ENCODE measurements at regions not wholly inside any gene's neighbourhood (a gene's known extent, or its start where the extent isn't known, plus 50 kb on each side); places are given as distances from the start of the nearest gene placed in this dataset.

GRCh38 chr9:81083067-81083466 is 606.3 kb downstream of the TLE1 start:
- no peaks in the 10 kb centered on the region for H3K79me2 ChIP-seq (ENCODE audit: control insufficient read depth, insufficient read depth, low read length)
- WGBS (ENCODE audit: insufficient coverage, insufficient replicate concordance, low lambda C conversion rate, missing lambda C conversion rate): 50% methylated on average over 4 of the region's 4 CpGs
- no peaks in the 10 kb centered on the region for H3K27me3 ChIP-seq (replicated peaks in 1 of 2; ENCODE audit: control insufficient read depth in 2 of 2, insufficient read depth in 2 of 2, low read length in 1 of 2)
- in situ Hi-C loops (cut with MboI) (no loop called here), intact Hi-C loops (cut with micrococcal nuclease; ENCODE audit: unreplicated experiment) (no loop called here)
- no peak overlapping the region for H3K9ac ChIP-seq (ENCODE audit: control insufficient read depth, insufficient read depth, low read length)
- H4K20me1 ChIP-seq (ENCODE audit: control insufficient read depth, insufficient read depth): no peaks in the 10 kb centered on the region
- CTCF ChIA-PET: no interaction called here
- H3K27ac ChIP-seq (ENCODE audit: control insufficient read depth, insufficient read depth): no peak overlapping the region
- no peak overlapping the region for H2AFZ ChIP-seq (ENCODE audit: control insufficient read depth, low read depth, low read length)
- H3K4me2 ChIP-seq (ENCODE audit: control insufficient read depth, insufficient read depth): no peak overlapping the region
- BruUV-seq (replicated peaks): no TSS peak
- RAD21 ChIA-PET (ENCODE audit: unreplicated experiment): no interaction called here
- SMC1A ChIA-PET (ENCODE audit: uncharacterized antibody, unreplicated experiment): no interaction called here
- POLR2A ChIA-PET: no interaction called here
- TF ChIP-seq POLR2AphosphoS5 (IDR thresholded peaks at IDR 0.05; ENCODE audit: low read length) (no peak), MEF2B (IDR thresholded peaks at IDR 0.05; ENCODE audit: partially characterized antibody, poor library complexity, severe bottlenecking) (no peak), YY1 (IDR thresholded peaks at IDR 0.05; ENCODE audit: low read depth, low read length) (no peak), ATF7 (IDR thresholded peaks at IDR 0.05; ENCODE audit: low read depth) (no peak), HCFC1 (IDR thresholded peaks at IDR 0.05; ENCODE audit: low read length) (no peak)
- ATAC-seq (no peak), DNase-seq (ENCODE audit: low read depth, low spot score) (no peak), FAIRE-seq (no peak)
- no peaks in the 10 kb centered on the region for H3K9me3 ChIP-seq (replicated peaks; ENCODE audit: control insufficient read depth, insufficient read depth, low read length)
- H3K4me1 ChIP-seq (ENCODE audit: control insufficient read depth, insufficient read depth, low read length): no peaks in the 10 kb centered on the region
- H3K4me3 ChIP-seq: no peak overlapping the region
- no peaks in the 10 kb centered on the region for H3K36me3 ChIP-seq (ENCODE audit: control insufficient read depth in 2 of 2, insufficient read depth in 2 of 2, low read length in 1 of 2)

GRCh38 chr9:81082221-81082620 is 607.1 kb downstream of the TLE1 start:
- in situ Hi-C loops (cut with MboI) (no loop called here), intact Hi-C loops (cut with micrococcal nuclease; ENCODE audit: unreplicated experiment) (no loop called here)
- ChIA-PET POLR2A (no interaction called here), RAD21 (ENCODE audit: unreplicated experiment) (no interaction called here), CTCF (no interaction called here), SMC1A (ENCODE audit: uncharacterized antibody, unreplicated experiment) (no interaction called here)
- Histone ChIP-seq H3K79me2 (ENCODE audit: control insufficient read depth, insufficient read depth, low read length) (no peaks in the 10 kb centered on the region), H2AFZ (ENCODE audit: control insufficient read depth, low read depth, low read length) (no peak overlapping the region), H3K27me3 (replicated peaks in 1 of 2; ENCODE audit: control insufficient read depth in 2 of 2, insufficient read depth in 2 of 2, low read length in 1 of 2) (no peaks in the 10 kb centered on the region), H3K27ac (ENCODE audit: control insufficient read depth, insufficient read depth) (no peak overlapping the region), H3K9me3 (replicated peaks; ENCODE audit: control insufficient read depth, insufficient read depth, low read length) (no peaks in the 10 kb centered on the region), H3K9ac (ENCODE audit: control insufficient read depth, insufficient read depth, low read length) (no peak overlapping the region), H4K20me1 (ENCODE audit: control insufficient read depth, insufficient read depth) (no peaks in the 10 kb centered on the region), H3K4me3 (no peak overlapping the region), H3K36me3 (ENCODE audit: control insufficient read depth in 2 of 2, insufficient read depth in 2 of 2, low read length in 1 of 2) (no peaks in the 10 kb centered on the region), H3K4me1 (ENCODE audit: control insufficient read depth, insufficient read depth, low read length) (no peaks in the 10 kb centered on the region), H3K4me2 (ENCODE audit: control insufficient read depth, insufficient read depth) (no peak overlapping the region)
- BruUV-seq (replicated peaks): no TSS peak
- ATAC-seq (no peak), FAIRE-seq (no peak), DNase-seq (ENCODE audit: low read depth, low spot score) (no peak)
- no peak for TF ChIP-seq PRDM15 (CRISPR knock-in tag; IDR thresholded peaks at IDR 0.05)
- no peak for TF ChIP-seq PAX5 (IDR thresholded peaks at IDR 0.05; ENCODE audit: borderline replicate concordance, low read depth, low read length)

Measured in GM12878 (cell line).